ENCODE measurements at regions not wholly inside any gene's neighbourhood (a gene's known extent, or its start where the extent isn't known, plus 50 kb on each side); places are given as distances from the start of the nearest gene placed in this dataset.

DNA sequence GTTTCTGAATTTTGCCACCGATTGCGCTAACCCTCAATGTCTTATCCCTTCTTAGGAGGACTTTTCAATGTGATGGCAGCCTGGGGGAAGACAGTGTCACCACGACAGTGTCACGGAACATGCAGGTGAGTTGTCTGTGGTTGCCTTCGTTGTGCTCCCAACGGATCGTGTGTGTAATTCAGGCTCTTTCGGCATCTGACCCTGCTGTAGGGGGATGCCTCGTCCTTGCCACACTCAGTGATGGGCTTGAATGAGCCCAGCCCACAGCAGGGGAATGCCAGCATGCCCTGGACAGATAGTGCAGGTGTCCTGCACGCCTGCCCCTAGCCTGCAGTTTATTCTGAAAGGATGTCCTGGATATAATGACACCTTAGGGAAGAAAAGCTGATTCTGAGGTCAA, 123.8 kb upstream of the RTL1 start:
- TF ChIP-seq, protein P1, sequence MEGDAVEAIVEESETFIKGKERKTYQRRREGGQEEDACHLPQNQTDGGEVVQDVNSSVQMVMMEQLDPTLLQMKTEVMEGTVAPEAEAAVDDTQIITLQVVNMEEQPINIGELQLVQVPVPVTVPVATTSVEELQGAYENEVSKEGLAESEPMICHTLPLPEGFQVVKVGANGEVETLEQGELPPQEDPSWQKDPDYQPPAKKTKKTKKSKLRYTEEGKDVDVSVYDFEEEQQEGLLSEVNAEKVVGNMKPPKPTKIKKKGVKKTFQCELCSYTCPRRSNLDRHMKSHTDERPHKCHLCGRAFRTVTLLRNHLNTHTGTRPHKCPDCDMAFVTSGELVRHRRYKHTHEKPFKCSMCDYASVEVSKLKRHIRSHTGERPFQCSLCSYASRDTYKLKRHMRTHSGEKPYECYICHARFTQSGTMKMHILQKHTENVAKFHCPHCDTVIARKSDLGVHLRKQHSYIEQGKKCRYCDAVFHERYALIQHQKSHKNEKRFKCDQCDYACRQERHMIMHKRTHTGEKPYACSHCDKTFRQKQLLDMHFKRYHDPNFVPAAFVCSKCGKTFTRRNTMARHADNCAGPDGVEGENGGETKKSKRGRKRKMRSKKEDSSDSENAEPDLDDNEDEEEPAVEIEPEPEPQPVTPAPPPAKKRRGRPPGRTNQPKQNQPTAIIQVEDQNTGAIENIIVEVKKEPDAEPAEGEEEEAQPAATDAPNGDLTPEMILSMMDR (IDR thresholded peaks at IDR 0.05; ENCODE audit: insufficient read depth, low read depth, low read length): no peak
- TF ChIP-seq EZH2 (IDR thresholded peaks at IDR 0.05; ENCODE audit: insufficient read depth, low read length): no peak

Data from astrocyte (in vitro differentiated cells and primary cell).